Inflammatory macrophage treated with lipopolysaccharide for 4 hours (primary cell): ENCODE measurements at regions not wholly inside any gene's neighbourhood (a gene's known extent, or its start where the extent isn't known, plus 50 kb on each side); places are given as distances from the start of the nearest gene placed in this dataset.
A peak's percentile ranks its signal among the peaks of the same experiment; 100 is the strongest.
"Not testable (repeated sequence)": the region's sequence is repeated elsewhere in the genome, so short reads cannot be mapped to it uniquely, and the experiment has no call there.

Experiments used
- DNase-seq: peaks from one replicate; pipeline ENCODE4 v3.0.0-alpha.2; 2020

GRCh38 chr1:226461087-226461486 lies 53.2 kb upstream of the PARP1 start:
- no peak for DNase-seq

DNA sequence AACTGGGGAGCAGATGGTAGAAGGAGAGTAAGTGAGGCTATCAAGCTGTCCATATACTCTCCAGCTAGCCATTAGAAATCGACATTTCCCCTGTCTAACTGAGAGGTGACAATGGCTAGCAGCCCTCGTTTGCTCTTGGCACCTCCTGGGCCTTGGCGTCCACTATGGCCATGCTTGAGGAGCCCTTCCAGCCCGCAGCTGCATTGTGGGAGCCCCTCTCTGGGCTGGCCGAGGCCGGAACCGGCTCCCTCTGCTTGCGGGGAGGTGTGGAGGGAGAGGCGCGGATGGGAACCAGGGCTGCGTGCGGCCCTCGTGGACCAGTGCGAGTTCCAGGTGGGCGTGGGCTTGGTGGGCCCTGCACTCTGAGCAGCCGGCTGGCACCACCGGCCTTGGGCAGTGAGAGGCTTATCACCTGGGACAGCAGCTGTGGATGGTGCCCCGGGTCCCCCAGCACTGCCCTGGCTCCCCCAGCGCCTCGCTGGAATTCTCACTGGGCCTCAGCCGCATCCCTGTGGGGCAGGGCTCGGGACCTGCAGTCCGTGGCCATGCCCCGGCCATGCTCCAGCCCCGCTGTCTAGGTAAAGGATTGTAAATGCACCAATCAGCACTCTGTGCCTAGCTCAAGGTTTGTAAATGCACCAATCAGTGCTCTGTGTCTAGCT lies 56.2 kb upstream of the PARP1 start:
- no peak for DNase-seq

DNA sequence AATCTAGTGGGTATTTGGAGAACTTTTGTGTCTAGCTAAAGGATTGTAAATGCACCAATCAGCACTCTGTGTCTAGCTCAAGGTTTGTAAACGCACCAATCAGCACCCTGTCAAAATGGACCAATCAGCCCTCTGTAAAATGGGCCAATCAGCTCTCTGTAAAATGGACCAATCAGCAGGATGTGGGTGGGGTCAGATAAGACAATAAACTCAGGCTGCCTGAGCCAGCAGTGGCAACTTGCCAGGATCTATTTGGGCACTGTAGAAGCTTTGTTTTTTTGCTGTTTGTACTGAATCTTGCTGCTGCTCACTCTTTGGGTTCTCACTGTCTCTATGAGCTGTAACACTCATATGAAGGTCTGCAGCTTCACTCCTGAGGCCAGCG lies 56.7 kb upstream of the PARP1 start:
- not testable (repeated sequence) for DNase-seq

DNA sequence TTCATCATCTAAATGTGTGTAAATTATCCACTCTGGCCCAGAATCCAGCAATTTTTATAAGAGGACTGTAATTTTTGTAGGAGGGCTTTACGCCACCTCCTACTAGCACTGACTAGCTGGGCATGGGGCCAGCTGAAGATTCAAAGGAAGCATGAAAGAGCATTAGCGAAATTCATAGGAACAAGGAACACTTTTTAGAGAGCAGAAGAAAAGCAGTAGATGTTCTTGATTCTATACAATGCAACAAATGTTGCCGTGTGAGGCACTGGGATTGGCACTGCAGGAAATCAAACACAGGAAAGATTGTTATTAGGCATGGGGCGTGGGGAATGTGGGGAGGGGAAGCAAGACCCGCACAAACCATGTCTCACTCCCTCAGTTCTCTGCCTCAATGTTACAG lies 58.4 kb upstream of the PARP1 start:
- no peak for DNase-seq

DNA sequence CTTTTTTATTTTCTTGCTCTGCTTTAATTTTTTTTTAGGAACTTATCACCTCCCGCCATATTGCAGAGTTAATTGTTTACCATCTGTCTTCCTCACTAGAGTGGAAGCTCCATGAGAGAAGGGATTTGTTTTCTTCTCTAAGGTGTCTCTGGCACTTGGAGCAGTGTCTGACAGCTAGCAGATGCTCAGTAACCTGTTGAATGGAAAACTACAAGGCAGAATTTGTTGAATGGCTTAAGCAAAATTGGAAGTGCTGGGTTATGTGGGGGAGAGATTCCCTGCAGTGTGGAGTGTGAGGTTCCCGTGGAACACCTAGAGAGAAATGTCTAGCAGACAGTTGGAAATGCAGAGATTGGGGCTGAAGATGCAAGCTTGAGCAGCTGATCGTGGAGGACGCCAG lies 59.5 kb upstream of the PARP1 start:
- DNase-seq: no peak

- DNase-seq: peak; percentile 36
These were observed 63.3 kb upstream of the PARP1 start for GRCh38 chr1:226470921-226471866.

- DNase-seq: no peak
These were observed 65.4 kb upstream of the PARP1 start for GRCh38 chr1:226473325-226473724.

- DNase-seq: no peak
These were observed 66.1 kb upstream of the PARP1 start for GRCh38 chr1:226474041-226474440.

DNA sequence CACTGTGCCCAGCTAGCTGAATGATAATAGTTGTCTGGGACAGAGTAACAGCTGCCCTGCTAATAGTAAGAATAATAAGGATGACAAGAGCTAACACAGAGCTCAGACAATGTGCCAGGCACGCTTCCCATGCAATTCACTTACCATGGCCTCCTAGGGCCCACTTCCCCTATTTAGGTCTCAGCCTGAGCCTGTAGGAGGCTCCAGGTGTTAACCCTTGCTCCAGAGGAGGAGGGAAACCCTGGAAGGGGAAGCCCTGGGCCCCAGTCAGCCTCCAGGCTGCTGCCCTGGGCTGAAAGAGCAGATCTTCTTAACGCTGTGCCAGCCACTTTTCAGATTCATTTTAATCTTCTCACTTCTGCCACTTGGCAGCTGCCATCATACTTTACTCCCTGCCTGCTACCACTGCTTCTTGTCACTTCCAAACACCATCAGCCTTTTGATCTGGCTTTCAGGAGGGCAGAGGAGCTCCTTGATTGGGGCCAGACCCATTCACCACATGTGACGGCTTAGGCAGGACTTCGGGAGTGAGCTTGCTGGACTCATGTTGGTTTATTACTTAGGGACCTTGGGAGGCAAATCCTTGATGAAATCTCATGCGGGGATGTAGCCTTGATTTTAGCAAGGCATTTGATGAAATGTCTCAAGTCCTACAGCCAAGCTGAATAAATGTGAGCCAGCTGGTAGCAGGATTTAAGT lies 66.7 kb upstream of the PARP1 start:
- no peak for DNase-seq

DNA sequence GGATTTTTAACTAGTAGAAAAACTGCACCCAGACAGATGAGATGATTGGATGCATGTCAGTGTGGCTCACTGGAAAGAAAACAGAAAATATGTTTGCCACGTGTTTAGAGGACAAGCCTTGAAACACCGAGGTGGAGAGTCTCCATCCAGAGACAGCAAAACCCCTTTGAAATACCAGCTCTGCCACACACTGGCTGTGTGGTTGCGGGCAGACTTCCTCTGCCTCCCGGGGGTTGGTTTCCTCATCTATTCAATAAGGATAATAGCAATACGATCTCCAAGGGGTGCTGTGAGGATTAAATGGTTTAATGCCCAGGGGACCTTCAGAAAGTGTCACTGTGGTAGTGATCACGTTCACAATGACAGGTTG lies 67.2 kb upstream of the PARP1 start:
- no peak for DNase-seq

DNA sequence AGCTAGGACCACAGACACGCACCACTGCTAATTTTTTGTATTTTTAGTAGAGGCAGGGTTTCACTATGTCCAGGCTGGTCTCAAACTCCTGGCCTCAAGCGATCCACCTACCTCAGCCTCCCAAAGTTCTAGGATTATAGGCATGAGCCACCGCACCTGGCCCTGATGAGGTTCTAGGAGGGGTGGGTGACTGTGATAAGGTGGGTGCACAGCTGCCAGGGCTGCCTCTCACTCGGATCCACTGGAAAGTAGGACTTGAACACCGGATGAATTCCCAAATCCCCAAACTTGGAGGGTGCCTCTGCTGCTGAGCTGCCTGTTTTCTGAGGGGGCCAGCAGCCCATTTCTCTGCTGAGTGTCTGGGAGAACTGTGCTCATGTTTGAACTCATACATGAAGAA lies 68.2 kb upstream of the PARP1 start:
- DNase-seq: no peak

DNA sequence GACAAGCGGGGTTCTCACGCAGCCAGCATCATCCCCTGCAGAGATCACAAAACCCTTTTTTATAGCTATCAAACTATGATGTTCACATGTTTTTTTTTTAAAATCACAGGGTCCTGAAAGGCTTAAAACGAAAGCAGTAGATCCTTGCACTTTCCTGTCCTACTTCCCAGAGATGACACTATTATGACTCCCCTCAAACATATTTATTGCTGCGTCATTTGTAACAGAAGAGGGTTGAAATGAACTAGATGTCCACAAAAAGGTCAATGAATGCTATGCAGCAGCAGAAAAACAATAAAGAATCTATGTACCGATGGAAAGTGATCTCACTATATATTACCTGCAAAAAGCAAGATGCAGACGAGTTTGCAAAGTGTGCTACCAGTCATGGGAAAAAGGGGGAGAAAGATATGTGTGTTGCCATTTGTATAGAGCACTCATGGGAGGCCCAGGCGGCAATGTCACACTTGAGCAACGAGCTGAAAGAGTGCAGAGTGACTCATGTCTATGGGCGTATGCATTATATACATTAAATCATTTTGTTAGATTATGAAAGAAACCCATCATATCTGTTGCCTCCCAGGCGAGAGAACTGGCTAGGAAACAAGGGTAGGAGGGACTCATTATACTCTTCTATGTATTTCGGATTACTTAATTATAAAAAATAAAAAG lies 68.9 kb upstream of the PARP1 start:
- DNase-seq: peak; percentile 30

GRCh38 chr1:226479474-226479873 lies 69.1 kb upstream of the STUM start:
- DNase-seq: no peak

DNA sequence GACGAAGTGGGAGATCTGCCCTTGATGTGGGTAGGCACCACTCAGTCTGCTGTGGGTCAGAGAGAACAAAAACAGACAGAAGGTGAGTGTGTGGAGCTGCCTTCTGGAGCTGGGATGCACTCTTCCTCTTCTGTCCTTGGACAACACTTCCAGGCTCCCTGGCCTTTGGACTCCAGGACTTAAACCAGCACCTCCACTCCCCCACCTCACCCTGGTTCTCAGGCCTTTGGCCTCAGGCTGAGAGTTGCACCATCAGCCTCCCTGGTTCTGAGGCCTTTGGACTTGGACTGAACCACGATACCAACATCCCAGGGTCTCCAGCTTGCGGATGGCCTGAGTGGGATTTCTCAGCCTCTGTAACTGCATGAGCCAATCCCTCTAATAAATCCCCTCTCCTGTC lies 68.1 kb upstream of the STUM start:
- no peak for DNase-seq

DNA sequence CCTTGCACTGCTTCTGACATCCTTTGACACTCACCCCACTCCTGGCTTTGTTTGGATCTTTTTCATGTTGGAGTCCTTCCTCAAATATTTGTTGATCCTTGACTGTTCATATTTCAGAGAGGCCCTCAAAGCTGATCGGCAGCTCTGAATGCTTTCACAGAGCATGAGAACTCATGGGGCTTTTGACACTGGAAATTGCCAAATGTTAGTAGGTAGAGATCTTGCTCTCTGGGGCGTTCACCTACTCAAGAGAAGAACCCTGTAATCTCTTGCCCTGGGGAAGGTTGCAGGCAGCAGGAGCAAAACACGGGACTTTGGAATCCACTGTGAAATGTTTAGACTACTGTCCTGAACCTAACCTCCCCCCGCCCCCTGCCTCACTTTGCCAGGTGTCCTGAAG lies 67.4 kb upstream of the STUM start:
- no peak for DNase-seq

- DNase-seq: no peak
These were observed 66.4 kb upstream of the STUM start for GRCh38 chr1:226482196-226482595.

DNA sequence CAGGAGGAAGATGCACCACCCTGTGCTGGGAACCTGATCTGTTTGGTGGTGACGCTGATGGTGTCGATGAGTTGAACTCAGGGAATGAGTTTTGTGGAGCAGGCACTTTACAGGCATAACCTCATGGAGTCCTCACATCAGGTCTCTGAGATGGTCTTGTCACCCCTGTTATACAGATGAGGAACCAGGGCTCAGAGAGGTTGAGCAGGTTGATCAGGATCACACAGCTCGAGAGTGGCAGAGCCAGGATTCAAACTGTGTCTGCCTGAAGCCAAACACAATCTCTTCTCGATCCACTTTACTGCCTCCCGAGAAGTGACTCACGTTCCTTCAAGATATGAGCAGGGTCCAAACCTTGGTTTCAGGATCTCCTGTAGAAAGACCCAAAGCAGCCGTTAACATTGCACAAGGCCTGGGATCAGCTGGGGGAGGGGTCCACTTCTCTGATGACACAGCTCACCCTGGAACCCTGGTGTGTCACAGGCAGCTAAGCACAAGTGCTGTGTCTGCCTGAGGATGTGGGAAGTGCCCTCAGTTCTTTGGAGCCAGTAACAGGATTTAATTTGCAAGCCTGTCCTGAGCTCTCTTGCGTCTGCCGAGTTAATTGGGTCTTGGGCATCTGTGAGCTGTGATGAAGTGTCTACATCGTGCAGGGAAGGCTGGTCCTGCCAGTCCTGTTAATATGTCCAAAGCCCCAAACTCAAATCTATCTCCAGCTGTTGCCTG lies 65.4 kb upstream of the STUM start:
- no peak for DNase-seq

DNA sequence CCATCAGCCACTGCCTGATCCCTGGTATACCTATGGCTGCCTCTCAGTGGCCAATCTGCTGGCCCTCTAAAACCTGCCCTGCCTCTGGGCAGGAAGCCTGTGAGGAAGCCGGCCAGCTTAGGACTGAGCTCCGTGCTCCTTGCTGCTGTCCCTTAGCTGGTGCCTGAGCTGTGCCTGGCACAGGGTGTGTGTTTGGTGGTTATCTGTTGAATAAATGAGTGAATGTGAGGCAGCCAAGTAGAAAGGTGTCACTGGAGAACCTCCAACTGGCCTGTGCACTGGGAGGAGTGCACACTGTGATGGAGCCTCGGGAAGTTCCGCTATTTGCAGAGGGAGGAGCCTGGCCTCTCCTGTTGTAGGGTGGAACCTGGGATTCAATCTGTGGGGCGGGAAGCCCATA lies 63.4 kb upstream of the STUM start:
- no peak for DNase-seq

GRCh38 chr1:226486161-226486560 lies 62.4 kb upstream of the STUM start:
- no peak for DNase-seq

DNA sequence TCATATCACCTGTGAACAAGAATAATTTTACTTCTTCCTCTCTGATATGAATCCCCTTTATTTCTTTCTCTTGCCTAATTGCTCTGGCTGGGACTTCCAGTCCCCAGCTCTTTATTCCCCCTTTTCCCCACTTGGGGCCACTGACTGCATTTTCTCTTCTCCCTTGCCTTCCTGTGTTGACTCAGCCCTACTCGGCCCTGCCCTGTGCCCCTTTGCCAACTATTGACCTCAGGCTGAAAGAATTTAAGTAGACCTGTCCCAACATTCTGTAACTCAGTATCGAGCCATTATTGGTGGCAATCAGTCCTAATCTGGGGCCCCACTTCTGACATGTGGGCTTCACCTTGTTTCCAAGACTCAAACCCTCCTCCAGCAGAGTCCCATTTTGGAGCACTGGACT lies 60.6 kb upstream of the STUM start:
- DNase-seq: no peak

DNA sequence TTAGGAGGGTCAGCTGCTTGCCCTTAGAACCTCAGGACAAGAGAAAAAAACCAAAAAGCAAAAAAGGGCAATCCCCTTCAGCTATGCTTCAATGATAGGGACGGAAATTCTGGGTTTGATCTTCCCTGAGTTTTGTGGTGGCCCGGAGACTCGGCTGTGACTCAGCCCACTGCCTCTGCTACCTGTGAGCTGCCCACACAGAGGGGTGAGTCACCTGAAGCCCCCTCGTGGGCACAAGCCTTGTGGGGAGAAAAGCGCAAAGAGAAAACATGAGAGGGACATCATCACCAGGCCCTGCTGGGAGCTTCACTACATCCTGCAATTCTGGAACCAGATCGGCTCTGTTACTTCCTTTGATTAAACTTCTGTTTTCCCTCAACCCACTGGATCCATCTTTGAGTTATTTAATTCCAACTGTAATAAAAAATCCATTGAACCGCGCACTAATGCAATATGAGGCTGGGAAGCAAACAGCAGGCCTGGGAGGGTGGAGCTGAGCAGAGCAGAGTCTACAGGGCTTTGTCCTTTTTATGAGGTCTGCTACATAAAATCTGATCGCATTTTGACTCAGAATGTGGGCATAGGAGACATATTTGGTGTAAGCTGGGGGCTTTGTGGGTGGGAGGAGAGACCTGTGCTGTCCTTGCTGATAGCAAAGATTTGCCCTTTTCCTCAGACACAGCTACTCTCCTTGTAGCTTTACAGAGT lies 58.7 kb upstream of the STUM start:
- no peak for DNase-seq

DNA sequence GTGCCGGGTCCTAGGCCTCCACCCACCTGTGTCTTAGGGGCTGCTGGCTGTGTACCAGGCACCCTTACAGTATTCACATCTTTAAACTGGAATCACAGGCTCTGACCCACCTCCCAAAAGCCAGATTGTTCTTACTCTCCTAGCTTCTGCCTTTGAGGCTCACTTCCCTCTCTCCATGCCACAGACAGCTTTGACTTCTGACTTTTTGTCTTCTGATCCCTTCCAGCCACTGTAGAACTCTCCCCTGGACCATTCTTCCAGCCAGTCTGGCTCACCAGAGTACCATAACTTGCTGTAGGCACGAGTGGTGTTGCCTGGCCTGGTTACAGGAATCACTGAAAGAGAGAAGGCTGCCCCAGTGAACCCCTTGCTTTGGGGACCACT lies 58.1 kb upstream of the STUM start:
- no peak for DNase-seq
